ENCODE measurements at regions not wholly inside any gene's neighbourhood (a gene's known extent, or its start where the extent isn't known, plus 50 kb on each side); places are given as distances from the start of the nearest gene placed in this dataset.

GRCh38 chr2:5125017-5125730 is 567.0 kb upstream of the SOX11 start:
- TF ChIP-seq EZH2 (IDR thresholded peaks at IDR 0.05) (no peak), POLR2AphosphoS5 (IDR thresholded peaks at IDR 0.05; ENCODE audit: borderline replicate concordance, low read depth, low read length) (no peak)
